Chondrocyte (in vitro differentiated cells): ENCODE measurements at regions not wholly inside any gene's neighbourhood (a gene's known extent, or its start where the extent isn't known, plus 50 kb on each side); places are given as distances from the start of the nearest gene placed in this dataset.
A peak's percentile ranks its signal among the peaks of the same experiment; 100 is the strongest.

Experiments
- DNase-seq: peaks from one replicate; pipeline ENCODE4 v3.0.0; 2021; ENCODE audit warnings: mixed read lengths, low spot score
- H3K27ac Mint-ChIP-seq: one replicate; pipeline ENCODE4 v1.8.0; 2021; ENCODE audit warnings: mild to moderate bottlenecking, moderate library complexity, mixed read lengths; ENCODE audit not compliant: unreplicated experiment
- H3K27me3 Mint-ChIP-seq: 2 replicates; pipeline ENCODE4 v1.8.0; 2021; ENCODE audit warnings: low read depth, mixed read lengths
- H3K36me3 Mint-ChIP-seq: 2 replicates; pipeline ENCODE4 v1.8.0; 2021; ENCODE audit warnings: low read depth, mixed read lengths
- H3K4me1 Mint-ChIP-seq: 2 replicates; pipeline ENCODE4 v1.8.0; 2021; ENCODE audit warnings: low read depth, mild to moderate bottlenecking, mixed read lengths
- H3K4me3 Mint-ChIP-seq: one replicate; pipeline ENCODE4 v1.8.0; 2021; ENCODE audit warnings: mild to moderate bottlenecking, moderate library complexity, mixed read lengths; ENCODE audit not compliant: unreplicated experiment
- H3K9me3 Mint-ChIP-seq: 2 replicates; pipeline ENCODE4 v1.8.0; 2021; ENCODE audit warnings: low read depth, mixed read lengths
- TF ChIP-seq, protein P1 (sequence below): fragments of 200-600 bp; sonication (generic); IDR thresholded peaks from 2 replicates; pipeline ENCODE4 v1.5.0; 2021; ENCODE audit warnings: antibody characterized with exemption, mild to moderate bottlenecking, moderate library complexity

DNA sequence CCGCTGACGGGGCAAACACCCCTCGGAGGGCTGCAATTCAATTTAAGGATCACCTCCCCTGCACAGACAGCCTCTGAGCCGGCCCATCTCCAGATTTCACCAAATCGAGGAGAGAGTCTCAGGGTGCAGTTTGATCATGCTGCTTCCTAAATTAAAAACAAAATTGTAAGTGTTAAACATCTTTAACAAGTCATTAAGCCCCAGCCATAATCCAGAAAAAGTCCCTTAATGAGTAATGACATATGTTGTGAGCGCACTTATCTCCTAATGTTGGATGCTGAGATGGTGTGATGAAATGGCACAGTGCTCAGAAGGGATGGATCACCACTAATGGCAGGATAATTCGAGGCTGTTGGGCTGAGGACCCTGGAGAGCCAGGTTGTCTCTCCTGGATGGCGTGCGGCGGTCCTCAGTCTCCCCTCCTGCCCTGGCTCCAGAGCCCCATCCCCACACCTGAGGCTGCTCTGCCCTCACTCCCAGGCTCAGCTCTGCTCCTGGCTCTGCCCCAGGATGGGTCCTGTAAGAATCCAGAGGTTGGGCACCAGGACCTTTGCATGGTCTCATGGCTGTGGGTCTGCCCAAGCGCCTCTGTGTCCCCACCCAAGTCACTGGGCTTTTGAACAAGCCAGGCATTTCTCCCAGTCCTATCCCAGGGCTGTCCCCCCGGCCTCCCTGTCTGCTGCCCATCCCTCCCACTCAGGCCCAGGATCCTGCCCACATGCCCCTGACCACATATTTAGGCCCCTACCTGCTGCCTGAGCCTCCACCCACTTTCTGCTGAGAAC is 224.4 kb upstream of the POU3F1 start:
- Mint-ChIP-seq H3K36me3 (no peaks in the 10 kb centered on the region), H3K4me3 (no peak overlapping the region), H3K4me1 (peaks cover 6% of the 10 kb centered on the region), H3K27me3 (peaks cover 9% of the 10 kb centered on the region), H3K27ac (no peak overlapping the region), H3K9me3 (no peaks in the 10 kb centered on the region)
- TF ChIP-seq, protein P1, sequence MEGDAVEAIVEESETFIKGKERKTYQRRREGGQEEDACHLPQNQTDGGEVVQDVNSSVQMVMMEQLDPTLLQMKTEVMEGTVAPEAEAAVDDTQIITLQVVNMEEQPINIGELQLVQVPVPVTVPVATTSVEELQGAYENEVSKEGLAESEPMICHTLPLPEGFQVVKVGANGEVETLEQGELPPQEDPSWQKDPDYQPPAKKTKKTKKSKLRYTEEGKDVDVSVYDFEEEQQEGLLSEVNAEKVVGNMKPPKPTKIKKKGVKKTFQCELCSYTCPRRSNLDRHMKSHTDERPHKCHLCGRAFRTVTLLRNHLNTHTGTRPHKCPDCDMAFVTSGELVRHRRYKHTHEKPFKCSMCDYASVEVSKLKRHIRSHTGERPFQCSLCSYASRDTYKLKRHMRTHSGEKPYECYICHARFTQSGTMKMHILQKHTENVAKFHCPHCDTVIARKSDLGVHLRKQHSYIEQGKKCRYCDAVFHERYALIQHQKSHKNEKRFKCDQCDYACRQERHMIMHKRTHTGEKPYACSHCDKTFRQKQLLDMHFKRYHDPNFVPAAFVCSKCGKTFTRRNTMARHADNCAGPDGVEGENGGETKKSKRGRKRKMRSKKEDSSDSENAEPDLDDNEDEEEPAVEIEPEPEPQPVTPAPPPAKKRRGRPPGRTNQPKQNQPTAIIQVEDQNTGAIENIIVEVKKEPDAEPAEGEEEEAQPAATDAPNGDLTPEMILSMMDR: no peak
- DNase-seq: peak; percentile 59

DNA sequence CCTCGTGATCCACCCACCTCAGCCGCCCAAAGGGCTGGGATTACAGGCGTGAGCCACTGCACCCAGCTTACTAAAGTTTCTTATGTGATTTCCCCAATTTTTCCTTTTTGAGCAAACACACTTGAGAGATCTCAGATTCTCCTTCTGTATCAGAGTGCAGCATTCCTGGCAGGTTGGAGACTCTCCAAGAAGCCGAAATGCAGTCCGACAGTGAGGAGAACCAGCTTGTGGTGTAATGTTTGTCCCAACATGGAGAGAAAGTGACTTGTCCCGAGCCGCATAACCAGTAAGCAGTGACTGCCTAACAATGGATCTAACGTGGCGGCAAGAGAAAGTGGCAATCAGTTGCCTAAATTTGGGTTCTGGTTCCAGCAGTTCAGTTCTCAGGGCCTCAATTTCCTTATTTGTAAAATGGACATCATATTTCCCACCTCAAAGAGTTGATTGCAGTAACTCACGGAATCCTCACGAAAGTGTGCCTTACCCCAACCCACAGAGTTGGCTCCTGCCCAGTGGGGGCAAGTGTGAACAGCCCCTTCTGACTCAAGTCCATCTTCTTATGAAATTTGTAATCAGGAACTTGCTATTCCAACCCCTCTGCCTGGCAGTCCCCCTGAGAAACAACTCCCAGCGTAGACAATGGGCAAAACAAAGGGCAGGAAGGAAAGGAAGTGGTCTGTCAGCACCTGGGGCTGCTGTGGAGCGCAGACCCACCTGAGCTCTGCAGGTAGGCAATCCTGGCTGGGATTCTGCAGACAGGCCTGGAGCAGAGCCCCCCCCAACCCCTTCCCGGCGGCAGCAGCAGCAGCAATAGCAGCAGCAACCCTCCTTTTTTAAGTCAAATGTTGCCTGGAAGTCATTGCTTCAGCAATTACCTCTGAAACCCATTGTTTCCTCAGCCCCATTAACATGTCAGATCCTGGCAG is 223.6 kb upstream of the POU3F1 start:
- Mint-ChIP-seq H3K27me3 (peaks cover 9% of the 10 kb centered on the region), H3K4me3 (no peak overlapping the region), H3K27ac (no peak overlapping the region), H3K9me3 (no peaks in the 10 kb centered on the region), H3K4me1 (peaks cover 6% of the 10 kb centered on the region), H3K36me3 (no peaks in the 10 kb centered on the region)
- peak; percentile 51 for DNase-seq
- TF ChIP-seq, protein P1: no peak

DNA sequence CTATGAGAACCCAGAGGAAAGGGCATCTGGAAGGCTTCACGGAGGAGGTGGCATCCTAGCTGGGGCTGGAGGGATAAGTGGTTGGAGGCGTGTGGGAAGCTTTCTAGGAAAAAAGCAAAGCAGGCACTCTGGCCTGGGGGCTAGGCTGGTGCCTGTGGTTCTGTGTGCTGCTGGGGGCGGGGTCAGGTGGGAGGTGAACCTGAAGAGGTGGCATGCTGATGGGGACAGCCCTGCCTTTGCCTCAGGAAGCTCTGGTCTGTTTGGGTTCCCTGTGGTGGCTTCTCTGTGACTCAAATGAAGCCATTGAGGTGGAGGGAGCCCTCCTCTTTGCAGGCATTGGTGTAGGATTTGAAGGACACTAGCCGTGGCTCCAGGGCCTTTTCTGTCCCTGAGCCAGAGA is 221.6 kb upstream of the POU3F1 start:
- Mint-ChIP-seq H3K27ac (no peak overlapping the region), H3K27me3 (peaks cover 9% of the 10 kb centered on the region), H3K9me3 (no peaks in the 10 kb centered on the region), H3K4me3 (no peak overlapping the region), H3K4me1 (peaks cover 5% of the 10 kb centered on the region), H3K36me3 (no peaks in the 10 kb centered on the region)
- TF ChIP-seq, protein P1: no peak
- no peak for DNase-seq

DNA sequence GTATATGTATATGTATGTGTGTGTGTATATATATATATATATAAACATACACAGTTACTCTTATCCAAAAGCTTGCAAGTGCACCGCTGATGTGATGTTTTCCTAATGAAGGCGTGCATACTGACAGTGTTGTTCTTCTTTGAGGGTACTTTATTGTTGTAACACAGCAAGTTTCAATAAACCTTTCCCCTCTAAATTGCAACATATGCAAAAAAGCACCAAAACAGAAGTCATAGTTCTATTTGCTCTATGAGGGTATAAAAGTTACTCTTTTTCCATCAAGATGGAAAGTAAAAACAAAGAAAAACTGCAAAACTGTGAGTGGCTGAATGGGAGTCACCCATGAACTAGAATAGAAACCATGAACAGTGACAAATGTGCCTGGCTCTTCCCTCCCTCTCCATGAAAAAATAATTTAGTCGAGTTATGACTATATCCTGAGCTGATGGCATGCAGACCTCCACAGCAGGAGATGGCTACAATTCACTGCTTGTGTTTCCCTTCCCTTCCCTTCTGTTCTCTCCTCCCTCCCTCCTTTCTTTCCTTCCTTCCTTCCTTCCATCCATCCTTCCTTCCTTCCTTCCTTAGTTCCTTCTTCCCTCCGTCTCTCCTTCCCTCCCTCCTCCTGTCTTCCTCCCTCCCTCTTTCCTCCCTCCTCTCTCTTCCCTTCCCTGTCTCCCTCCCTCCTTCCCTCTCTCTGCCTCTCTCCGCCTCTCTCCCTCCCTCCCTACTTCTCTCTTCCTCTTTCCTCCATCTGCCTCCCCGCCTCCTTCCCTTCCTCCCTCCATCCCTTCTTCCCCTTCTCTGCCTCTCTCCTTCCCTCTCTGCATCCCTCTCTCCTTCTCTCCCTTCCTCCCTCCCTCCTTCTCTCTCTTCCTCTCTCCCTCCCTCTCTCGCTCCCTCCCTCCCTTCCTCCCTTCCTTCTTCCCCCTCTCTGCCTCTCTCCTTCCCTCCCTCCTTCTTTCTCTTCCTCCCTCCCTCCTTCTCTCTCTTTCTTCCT is 220.7 kb upstream of the POU3F1 start:
- Mint-ChIP-seq H3K4me1 (peaks cover 3% of the 10 kb centered on the region), H3K27ac (no peak overlapping the region), H3K36me3 (no peaks in the 10 kb centered on the region), H3K27me3 (peaks cover 9% of the 10 kb centered on the region), H3K4me3 (no peak overlapping the region), H3K9me3 (no peaks in the 10 kb centered on the region)
- DNase-seq: no peak
- TF ChIP-seq, protein P1: no peak
